SK-N-SH treated with all-trans-retinoic acid at 6 μM for 48 hours (cell line): ENCODE measurements at regions not wholly inside any gene's neighbourhood (a gene's known extent, or its start where the extent isn't known, plus 50 kb on each side); places are given as distances from the start of the nearest gene placed in this dataset.
"Not testable (repeated sequence)": the region's sequence is repeated elsewhere in the genome, so short reads cannot be mapped to it uniquely, and the experiment has no call there.

ENCODE experiments used
- CREB5 ChIP-seq: fragments of 250-450 bp; sonication (Bioruptor Pico); IDR thresholded peaks from 2 replicates; pipeline ENCODE4 v1.5.1; 2020; ENCODE audit warnings: low read depth, mild to moderate bottlenecking, moderate library complexity
- CSRNP3 ChIP-seq: fragments of 250-450 bp; sonication (Bioruptor Pico); IDR thresholded peaks from 2 replicates; pipeline ENCODE4 v1.5.1; 2021; ENCODE audit warnings: mild to moderate bottlenecking, moderate library complexity
- ESRRG ChIP-seq: fragments of 250-450 bp; sonication (Bioruptor Pico); IDR thresholded peaks from 2 replicates; pipeline ENCODE4 v1.6.1; 2021; ENCODE audit warnings: mild to moderate bottlenecking
- OSR1 ChIP-seq: fragments of 250-450 bp; sonication (Bioruptor Pico); IDR thresholded peaks from 2 replicates; pipeline ENCODE4 v1.8.0; 2022; ENCODE audit warnings: moderate library complexity, mild to moderate bottlenecking, inconsistent platforms
- PATZ1 ChIP-seq: fragments of 250-450 bp; sonication (Bioruptor Pico); IDR thresholded peaks from 2 replicates; pipeline ENCODE4 v1.8.0; 2020; ENCODE audit warnings: mild to moderate bottlenecking, moderate library complexity, borderline replicate concordance
- PPARA ChIP-seq: fragments of 250-450 bp; sonication (Bioruptor Pico); IDR thresholded peaks from 2 replicates; pipeline ENCODE4 v1.5.0; 2020; ENCODE audit warnings: mild to moderate bottlenecking, borderline replicate concordance
- ZC3H10 ChIP-seq: fragments of 250-450 bp; sonication (Bioruptor Pico); IDR thresholded peaks from 2 replicates; pipeline ENCODE4 v1.5.1; 2021; ENCODE audit warnings: mild to moderate bottlenecking, moderate library complexity
- ZFP3 ChIP-seq: fragments of 250-450 bp; sonication (Bioruptor Pico); IDR thresholded peaks from 2 replicates; pipeline ENCODE4 v1.5.0; 2020; ENCODE audit warnings: mild to moderate bottlenecking, moderate library complexity
- ZFP30 ChIP-seq: fragments of 450-650 bp; formaldehyde crosslinking; IDR thresholded peaks from 2 replicates; pipeline ENCODE4 v1.5.0; 2022; ENCODE audit warnings: mild to moderate bottlenecking, moderate library complexity
- TF ChIP-seq, protein P1 (sequence below): fragments of 250-450 bp; sonication (Bioruptor Pico); IDR thresholded peaks from 2 replicates; pipeline ENCODE4 v1.8.0; 2021; ENCODE audit warnings: low read depth, mild to moderate bottlenecking, moderate library complexity, borderline replicate concordance
- TF ChIP-seq, protein P2 (sequence below): fragments of 250-450 bp; sonication (Bioruptor Pico); IDR thresholded peaks from 2 replicates; pipeline ENCODE4 v1.5.0; 2020; ENCODE audit warnings: mild to moderate bottlenecking, moderate library complexity

DNA sequence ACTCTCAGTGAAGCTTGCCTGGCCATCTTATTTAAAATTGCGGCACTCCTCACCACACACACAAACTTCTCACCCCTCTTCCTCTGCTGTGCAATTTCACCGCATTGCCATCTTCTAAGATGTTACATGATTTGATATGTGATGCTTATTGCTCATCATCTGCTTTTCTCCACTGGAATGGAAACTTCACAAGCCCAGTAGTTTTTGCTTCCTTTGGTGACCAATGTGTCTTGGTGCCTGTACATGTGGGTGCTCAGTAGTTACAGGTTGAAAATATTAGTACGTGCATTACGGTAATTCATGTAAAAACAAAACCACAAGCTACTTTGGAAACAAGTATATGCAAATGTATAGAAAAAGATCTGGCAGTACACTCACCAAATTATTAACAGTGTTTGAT is 99.2 kb downstream of the SPDYE17 start:
- not testable (repeated sequence) for TF ChIP-seq ZFP3 (CRISPR knock-in tag); ESRRG; OSR1 (CRISPR knock-in tag); ZC3H10 (CRISPR knock-in tag); CREB5 (CRISPR knock-in tag); PATZ1 (CRISPR knock-in tag); CSRNP3 (CRISPR knock-in tag); ZFP30 (CRISPR knock-in tag); PPARA (CRISPR knock-in tag)
- TF ChIP-seq, protein P1, sequence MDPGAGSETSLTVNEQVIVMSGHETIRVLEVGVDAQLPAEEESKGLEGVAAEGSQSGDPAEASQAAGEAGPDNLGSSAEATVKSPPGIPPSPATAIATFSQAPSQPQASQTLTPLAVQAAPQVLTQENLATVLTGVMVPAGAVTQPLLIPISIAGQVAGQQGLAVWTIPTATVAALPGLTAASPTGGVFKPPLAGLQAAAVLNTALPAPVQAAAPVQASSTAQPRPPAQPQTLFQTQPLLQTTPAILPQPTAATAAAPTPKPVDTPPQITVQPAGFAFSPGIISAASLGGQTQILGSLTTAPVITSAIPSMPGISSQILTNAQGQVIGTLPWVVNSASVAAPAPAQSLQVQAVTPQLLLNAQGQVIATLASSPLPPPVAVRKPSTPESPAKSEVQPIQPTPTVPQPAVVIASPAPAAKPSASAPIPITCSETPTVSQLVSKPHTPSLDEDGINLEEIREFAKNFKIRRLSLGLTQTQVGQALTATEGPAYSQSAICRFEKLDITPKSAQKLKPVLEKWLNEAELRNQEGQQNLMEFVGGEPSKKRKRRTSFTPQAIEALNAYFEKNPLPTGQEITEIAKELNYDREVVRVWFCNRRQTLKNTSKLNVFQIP (CRISPR knock-in tag) = not testable (repeated sequence)
- TF ChIP-seq, protein P2, sequence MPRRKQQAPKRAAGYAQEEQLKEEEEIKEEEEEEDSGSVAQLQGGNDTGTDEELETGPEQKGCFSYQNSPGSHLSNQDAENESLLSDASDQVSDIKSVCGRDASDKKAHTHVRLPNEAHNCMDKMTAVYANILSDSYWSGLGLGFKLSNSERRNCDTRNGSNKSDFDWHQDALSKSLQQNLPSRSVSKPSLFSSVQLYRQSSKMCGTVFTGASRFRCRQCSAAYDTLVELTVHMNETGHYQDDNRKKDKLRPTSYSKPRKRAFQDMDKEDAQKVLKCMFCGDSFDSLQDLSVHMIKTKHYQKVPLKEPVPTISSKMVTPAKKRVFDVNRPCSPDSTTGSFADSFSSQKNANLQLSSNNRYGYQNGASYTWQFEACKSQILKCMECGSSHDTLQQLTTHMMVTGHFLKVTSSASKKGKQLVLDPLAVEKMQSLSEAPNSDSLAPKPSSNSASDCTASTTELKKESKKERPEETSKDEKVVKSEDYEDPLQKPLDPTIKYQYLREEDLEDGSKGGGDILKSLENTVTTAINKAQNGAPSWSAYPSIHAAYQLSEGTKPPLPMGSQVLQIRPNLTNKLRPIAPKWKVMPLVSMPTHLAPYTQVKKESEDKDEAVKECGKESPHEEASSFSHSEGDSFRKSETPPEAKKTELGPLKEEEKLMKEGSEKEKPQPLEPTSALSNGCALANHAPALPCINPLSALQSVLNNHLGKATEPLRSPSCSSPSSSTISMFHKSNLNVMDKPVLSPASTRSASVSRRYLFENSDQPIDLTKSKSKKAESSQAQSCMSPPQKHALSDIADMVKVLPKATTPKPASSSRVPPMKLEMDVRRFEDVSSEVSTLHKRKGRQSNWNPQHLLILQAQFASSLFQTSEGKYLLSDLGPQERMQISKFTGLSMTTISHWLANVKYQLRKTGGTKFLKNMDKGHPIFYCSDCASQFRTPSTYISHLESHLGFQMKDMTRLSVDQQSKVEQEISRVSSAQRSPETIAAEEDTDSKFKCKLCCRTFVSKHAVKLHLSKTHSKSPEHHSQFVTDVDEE (CRISPR knock-in tag) = not testable (repeated sequence)
